ENCODE measurements at regions not wholly inside any gene's neighbourhood (a gene's known extent, or its start where the extent isn't known, plus 50 kb on each side); places are given as distances from the start of the nearest gene placed in this dataset.

DNA sequence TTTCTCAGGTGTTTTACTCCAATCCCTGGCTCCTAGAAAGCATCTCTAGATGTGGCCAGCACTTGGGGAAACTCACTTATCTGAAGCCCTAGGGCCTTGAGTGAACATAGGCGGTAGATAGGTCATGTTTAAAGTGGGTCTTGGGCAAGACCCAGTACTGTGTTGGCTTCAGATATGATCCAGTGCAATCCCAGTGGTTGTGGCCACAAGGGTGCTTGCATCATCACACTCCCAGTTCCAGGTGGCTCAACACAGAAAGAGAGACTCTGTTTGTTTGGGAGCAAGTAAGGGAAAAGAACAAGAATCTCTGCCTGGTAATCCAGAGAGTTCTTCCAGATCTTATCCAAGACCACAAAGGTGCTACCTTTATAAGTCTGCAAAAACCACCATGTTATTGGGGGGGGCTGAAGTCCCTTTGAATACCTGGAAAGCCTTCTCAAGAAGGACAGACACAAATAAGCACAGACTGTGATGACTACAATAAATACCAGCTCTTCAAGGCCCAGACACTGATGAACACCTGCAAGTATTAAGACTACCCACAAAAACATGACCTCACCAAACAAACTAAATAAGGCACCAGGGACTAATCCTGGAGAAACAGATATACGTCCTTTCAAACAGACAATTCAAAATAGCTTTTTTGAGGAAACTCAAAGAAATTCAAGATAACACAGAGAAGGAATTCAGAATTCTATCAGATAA, 114.7 kb downstream of the LURAP1L start:
- Histone ChIP-seq H2AK5ac (ENCODE audit: low read length) (no peak overlapping the region), H3K27ac (ENCODE audit: low read depth, low read length) (peak overlapping the region; percentile 23), H4K12ac (ENCODE audit: low read depth, low read length) (no peak overlapping the region), H3K14ac (ENCODE audit: low read length) (no peak overlapping the region), H2BK5ac (ENCODE audit: low read depth, low read length, poor library complexity) (no peak overlapping the region), H4K91ac (ENCODE audit: low read depth, low read length) (no peak overlapping the region), H4K8ac (ENCODE audit: low read depth, low read length) (no peak overlapping the region), H3K9ac (ENCODE audit: low read length) (no peak overlapping the region), H3K79me2 (ENCODE audit: control insufficient read depth, insufficient read depth, low read length, poor library complexity) (no peaks in the 10 kb centered on the region), H3K23ac (ENCODE audit: low read length) (no peak overlapping the region), H3K36me3 (ENCODE audit: control insufficient read depth in 1 of 2, insufficient read depth in 2 of 2, low read length in 2 of 2) (no peaks in the 10 kb centered on the region), H3K4me1 (ENCODE audit: control insufficient read depth in 1 of 2, insufficient read depth in 2 of 2, low read length in 2 of 2) (peaks cover 2 to 4% of the 10 kb centered on the region in 2 experiments), H3K4ac (ENCODE audit: low read depth, low read length) (no peak overlapping the region), H3K79me1 (ENCODE audit: low read length) (peaks cover 2% of the 10 kb centered on the region), H3K27me3 (ENCODE audit: insufficient read depth, low read length) (no peaks in the 10 kb centered on the region), H3K4me3 (ENCODE audit: low read depth, low read length) (no peak overlapping the region), H3K4me2 (ENCODE audit: low read length) (no peak overlapping the region), H2BK12ac (ENCODE audit: low read length) (no peak overlapping the region), H2AFZ (ENCODE audit: insufficient read depth, low read length, poor library complexity) (no peak overlapping the region), H3K9me3 (ENCODE audit: insufficient read depth, low read depth, low read length) (no peaks in the 10 kb centered on the region), H2BK120ac (ENCODE audit: insufficient read depth, low read length, poor library complexity) (no peak overlapping the region), H3K18ac (ENCODE audit: low read length) (no peak overlapping the region)
- WGBS (ENCODE audit: extremely low coverage, insufficient coverage, insufficient read length): no CpG with 5 or more reads among the region's 2 CpGs
- DNase-seq: no peak

DNA sequence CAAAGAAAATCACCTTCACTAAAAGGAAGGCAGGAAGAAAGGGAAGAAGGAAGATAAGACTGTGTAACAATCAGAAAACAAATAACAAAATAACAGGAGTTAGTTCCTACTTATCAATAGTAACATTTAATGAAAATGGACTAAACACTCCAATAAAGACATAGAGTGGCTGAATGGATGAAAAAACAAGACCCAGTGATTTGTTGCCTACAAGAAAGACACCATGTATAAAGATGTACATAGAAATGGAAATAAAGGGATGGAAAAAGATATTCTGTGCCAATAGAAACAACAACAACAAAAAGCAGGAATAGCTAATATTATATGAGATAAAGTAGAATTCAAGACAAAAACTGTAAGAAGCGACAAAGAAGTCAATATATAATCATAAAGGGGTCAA, 116.8 kb downstream of the LURAP1L start:
- no CpG with 5 or more reads among the region's 1 CpG for WGBS (ENCODE audit: extremely low coverage, insufficient coverage, insufficient read length)
- Histone ChIP-seq H4K12ac (ENCODE audit: low read depth, low read length) (no peak overlapping the region), H3K9me3 (ENCODE audit: insufficient read depth, low read depth, low read length) (no peaks in the 10 kb centered on the region), H3K79me2 (ENCODE audit: control insufficient read depth, insufficient read depth, low read length, poor library complexity) (no peaks in the 10 kb centered on the region), H3K4me3 (ENCODE audit: low read depth, low read length) (no peak overlapping the region), H3K36me3 (ENCODE audit: control insufficient read depth in 1 of 2, insufficient read depth in 2 of 2, low read length in 2 of 2) (no peaks in the 10 kb centered on the region), H2BK5ac (ENCODE audit: low read depth, low read length, poor library complexity) (no peak overlapping the region), H3K14ac (ENCODE audit: low read length) (no peak overlapping the region), H3K23ac (ENCODE audit: low read length) (no peak overlapping the region), H2BK12ac (ENCODE audit: low read length) (no peak overlapping the region), H3K27ac (ENCODE audit: low read depth, low read length) (no peak overlapping the region), H2AK5ac (ENCODE audit: low read length) (no peak overlapping the region), H3K4me2 (ENCODE audit: low read length) (no peak overlapping the region), H3K4ac (ENCODE audit: low read depth, low read length) (no peak overlapping the region), H2AFZ (ENCODE audit: insufficient read depth, low read length, poor library complexity) (no peak overlapping the region), H2BK120ac (ENCODE audit: insufficient read depth, low read length, poor library complexity) (no peak overlapping the region), H3K18ac (ENCODE audit: low read length) (no peak overlapping the region), H4K8ac (ENCODE audit: low read depth, low read length) (no peak overlapping the region), H4K91ac (ENCODE audit: low read depth, low read length) (no peak overlapping the region), H3K9ac (ENCODE audit: low read length) (no peak overlapping the region), H3K79me1 (ENCODE audit: low read length) (peaks cover 2% of the 10 kb centered on the region), H3K27me3 (ENCODE audit: insufficient read depth, low read length) (no peaks in the 10 kb centered on the region), H3K4me1 (ENCODE audit: control insufficient read depth in 1 of 2, insufficient read depth in 2 of 2, low read length in 2 of 2) (peaks cover 2 to 4% of the 10 kb centered on the region in 2 experiments)
- no peak for DNase-seq

DNA sequence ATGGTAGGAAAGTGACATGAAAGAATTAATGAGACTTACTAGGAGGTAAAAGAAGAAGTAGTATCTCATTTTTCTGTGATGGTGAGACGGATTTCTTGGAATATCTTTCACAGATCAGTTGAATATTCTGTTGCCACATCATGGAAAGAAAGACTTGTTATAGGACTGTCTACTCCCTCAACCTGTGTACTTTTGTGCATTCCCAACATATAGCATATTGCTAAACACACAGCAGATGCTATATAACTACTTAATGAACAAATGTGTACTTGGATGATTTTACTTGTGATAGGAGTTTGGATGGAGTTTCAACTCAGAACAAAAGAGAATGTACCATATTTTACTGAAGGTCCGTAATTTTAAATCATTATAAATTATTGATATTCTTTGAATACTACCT, 128.5 kb downstream of the LURAP1L start:
- Histone ChIP-seq H2AK5ac (ENCODE audit: low read length) (no peak overlapping the region), H3K4me2 (ENCODE audit: low read length) (no peak overlapping the region), H3K27ac (ENCODE audit: low read depth, low read length) (no peak overlapping the region), H3K79me1 (ENCODE audit: low read length) (no peaks in the 10 kb centered on the region), H2BK12ac (ENCODE audit: low read length) (no peak overlapping the region), H3K18ac (ENCODE audit: low read length) (no peak overlapping the region), H4K12ac (ENCODE audit: low read depth, low read length) (no peak overlapping the region), H4K8ac (ENCODE audit: low read depth, low read length) (no peak overlapping the region), H3K79me2 (ENCODE audit: control insufficient read depth, insufficient read depth, low read length, poor library complexity) (no peaks in the 10 kb centered on the region), H2BK120ac (ENCODE audit: insufficient read depth, low read length, poor library complexity) (no peak overlapping the region), H2AFZ (ENCODE audit: insufficient read depth, low read length, poor library complexity) (no peak overlapping the region), H3K4me3 (ENCODE audit: low read depth, low read length) (no peak overlapping the region), H3K14ac (ENCODE audit: low read length) (no peak overlapping the region), H4K91ac (ENCODE audit: low read depth, low read length) (no peak overlapping the region), H2BK5ac (ENCODE audit: low read depth, low read length, poor library complexity) (no peak overlapping the region), H3K4me1 (ENCODE audit: control insufficient read depth in 1 of 2, insufficient read depth in 2 of 2, low read length in 2 of 2) (no peaks in the 10 kb centered on the region), H3K9ac (ENCODE audit: low read length) (no peak overlapping the region), H3K9me3 (ENCODE audit: insufficient read depth, low read depth, low read length) (no peaks in the 10 kb centered on the region), H3K4ac (ENCODE audit: low read depth, low read length) (no peak overlapping the region), H3K23ac (ENCODE audit: low read length) (no peak overlapping the region), H3K36me3 (ENCODE audit: control insufficient read depth in 1 of 2, insufficient read depth in 2 of 2, low read length in 2 of 2) (no peaks in the 10 kb centered on the region), H3K27me3 (ENCODE audit: insufficient read depth, low read length) (no peaks in the 10 kb centered on the region)
- DNase-seq: no peak
- no CpG with 5 or more reads among the region's 2 CpGs for WGBS (ENCODE audit: extremely low coverage, insufficient coverage, insufficient read length)

DNA sequence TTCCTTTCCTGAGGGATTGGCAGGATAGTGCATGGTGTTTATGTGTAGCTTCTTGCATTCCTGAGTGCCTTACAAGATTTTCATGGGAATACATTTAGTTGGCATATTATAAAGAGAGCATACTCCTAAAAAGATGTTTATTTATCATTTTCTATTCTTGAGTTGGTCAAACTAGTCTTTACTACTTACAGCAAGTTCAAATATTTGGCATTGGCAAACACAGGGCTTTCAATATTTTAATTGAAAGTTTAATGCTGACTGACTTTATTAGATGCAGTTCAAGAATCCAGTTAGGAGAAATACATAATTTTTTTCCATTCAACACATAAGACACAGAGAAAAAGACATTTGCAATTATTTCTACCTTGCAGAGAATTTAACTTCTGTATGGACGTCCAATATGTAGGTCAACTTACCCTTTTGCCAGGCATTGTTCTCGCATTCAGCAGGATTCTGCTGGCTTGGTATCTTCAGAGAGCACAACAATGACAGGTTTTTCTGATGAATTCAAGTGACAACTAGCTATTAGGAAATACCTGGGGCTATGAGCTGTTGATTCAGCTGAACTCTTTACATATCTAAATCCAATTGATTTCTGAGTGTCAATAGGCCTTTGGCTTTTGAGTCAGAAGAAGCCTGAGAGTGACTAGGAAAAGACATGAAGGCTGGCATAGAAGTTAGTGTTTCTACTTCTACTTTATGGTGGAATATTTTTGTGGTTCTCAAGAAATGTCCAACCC, 129.6 kb downstream of the LURAP1L start:
- no peak overlapping the region for H3K14ac ChIP-seq (ENCODE audit: low read length)
- H3K23ac ChIP-seq (ENCODE audit: low read length): no peak overlapping the region
- peaks cover 3 to 4% of the 10 kb centered on the region in 2 experiments for H3K4me1 ChIP-seq (ENCODE audit: control insufficient read depth in 1 of 2, insufficient read depth in 2 of 2, low read length in 2 of 2)
- no peak overlapping the region for H4K8ac ChIP-seq (ENCODE audit: low read depth, low read length)
- no peak overlapping the region for H3K18ac ChIP-seq (ENCODE audit: low read length)
- H3K79me2 ChIP-seq (ENCODE audit: control insufficient read depth, insufficient read depth, low read length, poor library complexity): no peaks in the 10 kb centered on the region
- H3K27me3 ChIP-seq (ENCODE audit: insufficient read depth, low read length): no peaks in the 10 kb centered on the region
- no CpG with 5 or more reads among the region's 2 CpGs for WGBS (ENCODE audit: extremely low coverage, insufficient coverage, insufficient read length)
- H2BK120ac ChIP-seq (ENCODE audit: insufficient read depth, low read length, poor library complexity): no peak overlapping the region
- H2BK12ac ChIP-seq (ENCODE audit: low read length): no peak overlapping the region
- no peaks in the 10 kb centered on the region for H3K79me1 ChIP-seq (ENCODE audit: low read length)
- H3K9ac ChIP-seq (ENCODE audit: low read length): no peak overlapping the region
- no peak overlapping the region for H3K4ac ChIP-seq (ENCODE audit: low read depth, low read length)
- H3K4me2 ChIP-seq (ENCODE audit: low read length): no peak overlapping the region
- H2BK5ac ChIP-seq (ENCODE audit: low read depth, low read length, poor library complexity): no peak overlapping the region
- H2AFZ ChIP-seq (ENCODE audit: insufficient read depth, low read length, poor library complexity): no peak overlapping the region
- DNase-seq: no peak
- no peak overlapping the region for H3K27ac ChIP-seq (ENCODE audit: low read depth, low read length)
- H2AK5ac ChIP-seq (ENCODE audit: low read length): no peak overlapping the region
- no peak overlapping the region for H4K12ac ChIP-seq (ENCODE audit: low read depth, low read length)
- H3K4me3 ChIP-seq (ENCODE audit: low read depth, low read length): no peak overlapping the region
- no peaks in the 10 kb centered on the region for H3K36me3 ChIP-seq (ENCODE audit: control insufficient read depth in 1 of 2, insufficient read depth in 2 of 2, low read length in 2 of 2)
- H4K91ac ChIP-seq (ENCODE audit: low read depth, low read length): no peak overlapping the region
- H3K9me3 ChIP-seq (ENCODE audit: insufficient read depth, low read depth, low read length): no peaks in the 10 kb centered on the region
